A673 (cell line): ENCODE measurements at regions not wholly inside any gene's neighbourhood (a gene's known extent, or its start where the extent isn't known, plus 50 kb on each side); places are given as distances from the start of the nearest gene placed in this dataset.

Experiments used
- BruUV-seq: library from RNA; stranded (reverse); fragments of 400-500 nt; replicated peaks from 2 replicates; lab custom pipeline; 2021; lab: Mats Ljungman, UMichigan
- CTCF ChIA-PET: fragments of 300-600 bp; sonication (Branson Sonifier 250); formaldehyde crosslinking; loops from one replicate; lab custom pipeline; 2022; ENCODE audit warnings: antibody characterized with exemption; lab: Charles Lee
- POLR2A ChIA-PET: fragments of 300-600 bp; sonication (Branson Sonifier 250); formaldehyde crosslinking; loops from one replicate; lab custom pipeline; 2022; ENCODE audit warnings: antibody characterized with exemption; ENCODE audit not compliant: low non-redundant PET; lab: Charles Lee
- DNase-seq: peaks from one replicate; pipeline ENCODE4 v3.0.0-alpha.2; 2015; ENCODE audit warnings: low spot score
- H3K27ac ChIP-seq: fragments of 200-600 bp; sonication (generic); 2 replicates; pipeline ENCODE4 v1.5.1; 2016; ENCODE audit warnings: mixed run types, low read depth, mild to moderate bottlenecking, mixed read lengths, antibody characterized with exemption, low read length; ENCODE audit not compliant: poor library complexity, severe bottlenecking
- H3K27me3 ChIP-seq: fragments of 200-600 bp; sonication (generic); replicated peaks from 2 replicates; pipeline ENCODE4 v1.6.1; 2017; ENCODE audit warnings: mixed run types, low read depth, mild to moderate bottlenecking, mixed read lengths, antibody characterized with exemption, low read length; ENCODE audit not compliant: insufficient read depth, poor library complexity
- H3K36me3 ChIP-seq: fragments of 200-600 bp; sonication (generic); 2 replicates; pipeline ENCODE4 v1.6.1; 2016; ENCODE audit warnings: mixed run types, mild to moderate bottlenecking, mixed read lengths, antibody characterized with exemption, low read length; ENCODE audit not compliant: insufficient read depth, poor library complexity, severe bottlenecking
- H3K4me1 ChIP-seq: fragments of 200-600 bp; sonication (generic); 2 replicates; pipeline ENCODE4 v1.6.1; 2017; ENCODE audit warnings: mixed run types, mild to moderate bottlenecking, mixed read lengths, antibody characterized with exemption, low read length; ENCODE audit not compliant: insufficient read depth, poor library complexity, severe bottlenecking
- H3K4me3 ChIP-seq: fragments of 200-600 bp; sonication (generic); 2 replicates; pipeline ENCODE4 v1.5.1; 2016; ENCODE audit warnings: low read depth, mixed run types, mild to moderate bottlenecking, mixed read lengths, low read length; ENCODE audit not compliant: poor library complexity, severe bottlenecking
- H3K9me3 ChIP-seq: fragments of 200-600 bp; sonication (generic); 2 replicates; pipeline ENCODE4 v1.6.1; 2016; ENCODE audit warnings: mixed run types, low read depth, mild to moderate bottlenecking, mixed read lengths, antibody characterized with exemption, low read length; ENCODE audit not compliant: poor library complexity, severe bottlenecking
- EZH2 ChIP-seq: fragments of 200-600 bp; sonication (generic); IDR thresholded peaks from 2 replicates; pipeline ENCODE4 v1.6.1; 2017; ENCODE audit warnings: borderline replicate concordance, low read depth, mild to moderate bottlenecking, mixed read lengths, antibody characterized with exemption, low read length; ENCODE audit not compliant: poor library complexity, severe bottlenecking
- intact Hi-C: fragments of 100-400 bp; cut with micrococcal nuclease; formaldehyde crosslinking; loops from one replicate; pipeline ENCODE4 v1.10.0; 2022; ENCODE audit not compliant: unreplicated experiment
- TF ChIP-seq, protein P1 (sequence below): fragments of 300-800, 200-600 bp; sonication (generic); conservative IDR thresholded peaks from 2 replicates; pipeline ENCODE4 v1.5.1; 2017; ENCODE audit warnings: low read depth, mild to moderate bottlenecking, antibody characterized with exemption, low read length, moderate library complexity, mixed read lengths

DNA sequence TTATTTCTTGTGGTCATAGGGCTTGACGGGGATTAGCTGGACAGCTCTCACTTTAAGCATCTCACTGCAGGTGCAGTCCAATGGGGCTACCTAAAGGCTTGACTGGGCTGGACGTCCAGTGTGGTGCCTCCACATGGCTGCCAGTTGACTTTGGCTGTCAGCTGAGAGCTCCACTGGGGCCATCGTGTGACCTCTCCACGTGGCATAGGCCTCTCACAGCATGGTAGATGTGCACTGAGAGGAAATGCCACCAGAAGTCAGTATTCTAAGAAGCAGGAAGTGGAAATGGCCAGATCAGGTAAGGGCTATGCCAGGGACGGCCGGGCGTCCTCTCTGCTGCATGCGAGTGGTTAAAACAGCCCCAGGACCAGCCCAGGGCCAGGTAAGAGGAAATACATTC, 105.2 kb upstream of the TWIST2 start:
- Histone ChIP-seq H3K9me3 (no peaks in the 10 kb centered on the region), H3K27ac (no peak overlapping the region), H3K4me1 (no peaks in the 10 kb centered on the region), H3K36me3 (no peaks in the 10 kb centered on the region), H3K4me3 (no peak overlapping the region), H3K27me3 (no peaks in the 10 kb centered on the region)
- CTCF ChIA-PET = no interaction called here
- BruUV-seq = no TSS peak
- TF ChIP-seq, protein P1, sequence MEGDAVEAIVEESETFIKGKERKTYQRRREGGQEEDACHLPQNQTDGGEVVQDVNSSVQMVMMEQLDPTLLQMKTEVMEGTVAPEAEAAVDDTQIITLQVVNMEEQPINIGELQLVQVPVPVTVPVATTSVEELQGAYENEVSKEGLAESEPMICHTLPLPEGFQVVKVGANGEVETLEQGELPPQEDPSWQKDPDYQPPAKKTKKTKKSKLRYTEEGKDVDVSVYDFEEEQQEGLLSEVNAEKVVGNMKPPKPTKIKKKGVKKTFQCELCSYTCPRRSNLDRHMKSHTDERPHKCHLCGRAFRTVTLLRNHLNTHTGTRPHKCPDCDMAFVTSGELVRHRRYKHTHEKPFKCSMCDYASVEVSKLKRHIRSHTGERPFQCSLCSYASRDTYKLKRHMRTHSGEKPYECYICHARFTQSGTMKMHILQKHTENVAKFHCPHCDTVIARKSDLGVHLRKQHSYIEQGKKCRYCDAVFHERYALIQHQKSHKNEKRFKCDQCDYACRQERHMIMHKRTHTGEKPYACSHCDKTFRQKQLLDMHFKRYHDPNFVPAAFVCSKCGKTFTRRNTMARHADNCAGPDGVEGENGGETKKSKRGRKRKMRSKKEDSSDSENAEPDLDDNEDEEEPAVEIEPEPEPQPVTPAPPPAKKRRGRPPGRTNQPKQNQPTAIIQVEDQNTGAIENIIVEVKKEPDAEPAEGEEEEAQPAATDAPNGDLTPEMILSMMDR = no peak
- no peak for TF ChIP-seq EZH2
- no peak for DNase-seq
- intact Hi-C loops = no loop called here
- POLR2A ChIA-PET = no interaction called here

DNA sequence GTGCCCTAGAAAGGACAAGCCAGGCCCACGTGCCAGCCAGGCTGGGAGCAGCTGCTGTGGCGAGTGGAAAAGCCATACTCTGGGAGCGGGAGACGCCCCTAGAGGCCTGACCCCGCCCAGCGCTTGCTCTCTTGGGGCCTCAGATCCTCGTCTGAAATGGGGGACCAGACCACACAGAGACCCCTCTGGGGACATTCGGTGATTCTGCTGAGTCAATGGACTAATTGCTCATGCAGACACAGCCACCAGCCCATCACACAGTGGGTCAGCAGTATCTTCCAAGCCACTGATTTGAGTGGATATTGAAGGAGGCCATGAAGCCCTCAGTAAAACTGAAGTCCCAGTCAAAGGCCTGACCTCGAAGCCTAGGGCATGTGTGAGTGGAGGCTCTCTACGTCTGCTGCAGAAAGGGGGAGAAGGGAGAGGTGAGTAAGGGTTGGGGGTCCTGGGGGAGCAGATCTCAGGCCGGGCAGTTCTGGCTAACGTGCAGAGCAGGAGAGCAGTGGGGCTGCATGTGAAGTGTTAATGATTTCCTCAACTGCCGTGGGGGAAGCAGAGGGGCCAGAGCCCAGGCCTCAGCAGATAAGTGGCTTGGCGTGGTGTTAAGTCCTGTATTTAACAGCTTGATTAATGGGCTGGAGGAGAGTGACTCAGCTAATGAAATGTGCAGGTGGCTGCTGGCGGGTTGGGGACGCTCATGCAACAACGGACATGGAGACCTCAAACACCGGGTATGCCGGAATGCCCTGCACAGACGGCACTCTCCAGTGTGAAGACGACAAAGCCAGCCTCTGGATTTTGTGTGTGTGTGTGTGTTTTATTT, 104.4 kb upstream of the TWIST2 start:
- ChIA-PET POLR2A (no interaction called here), CTCF (no interaction called here)
- TF ChIP-seq EZH2 = no peak
- TF ChIP-seq, protein P1 = no peak
- H3K27ac ChIP-seq = no peak overlapping the region
- no peaks in the 10 kb centered on the region for H3K36me3 ChIP-seq
- H3K4me3 ChIP-seq = no peak overlapping the region
- H3K27me3 ChIP-seq = no peaks in the 10 kb centered on the region
- intact Hi-C loops = no loop called here
- no peaks in the 10 kb centered on the region for H3K9me3 ChIP-seq
- DNase-seq = no peak
- BruUV-seq = no TSS peak
- H3K4me1 ChIP-seq = no peaks in the 10 kb centered on the region

- Histone ChIP-seq H3K27ac (no peak overlapping the region), H3K4me1 (no peaks in the 10 kb centered on the region), H3K27me3 (peaks cover under 1% of the 10 kb centered on the region), H3K4me3 (no peak overlapping the region), H3K36me3 (no peaks in the 10 kb centered on the region), H3K9me3 (no peaks in the 10 kb centered on the region)
- TF ChIP-seq, protein P1 = no peak
- TF ChIP-seq EZH2 = no peak
- ChIA-PET POLR2A (no interaction called here), CTCF (no interaction called here)
- no peak for DNase-seq
- intact Hi-C loops = no loop called here
- no TSS peak for BruUV-seq
Observed at GRCh38 chr2:238744951-238745350, 102.9 kb upstream of the TWIST2 start.
